Natural killer cell (primary cell): ENCODE measurements at regions not wholly inside any gene's neighbourhood (a gene's known extent, or its start where the extent isn't known, plus 50 kb on each side); places are given as distances from the start of the nearest gene placed in this dataset.

Source experiments
- ATAC-seq, 3 donors: fragments of 150-1000 bp in 2 of 3; fragments of 200-7000 bp in 1 of 3; cut with Tn5 transposase; 1 replicate in 1 of 3; 2 replicates in 2 of 3; pipeline ENCODE4 v1.10.0; 2021; ENCODE audit warnings: mild to moderate bottlenecking in 2 of 3, moderate library complexity in 2 of 3
- DNase-seq, 2 donors: peaks; one replicate each; pipeline versions ENCODE4 v3.0.0 to v3.0.0-alpha.2; 2013 to 2021; ENCODE audit warnings: mixed read lengths in 1 of 2
- H3K27ac ChIP-seq: one replicate; pipeline ENCODE4 v1.5.1; 2013; ENCODE audit warnings: mild to moderate bottlenecking, low read length
- H3K27me3 ChIP-seq: one replicate; pipeline ENCODE4 v1.6.1; 2013; ENCODE audit warnings: low read length; ENCODE audit not compliant: control insufficient read depth, insufficient read depth
- H3K36me3 ChIP-seq: one replicate; pipeline ENCODE4 v1.6.1; 2013; ENCODE audit warnings: low read length; ENCODE audit not compliant: control insufficient read depth, insufficient read depth
- H3K4me1 ChIP-seq: one replicate; pipeline ENCODE4 v1.6.1; 2013; ENCODE audit warnings: low read length; ENCODE audit not compliant: control insufficient read depth, insufficient read depth
- H3K4me3 ChIP-seq: one replicate; pipeline ENCODE4 v1.5.1; 2013; ENCODE audit warnings: low read length
- H3K9me3 ChIP-seq: one replicate; pipeline ENCODE4 v1.6.1; 2013; ENCODE audit warnings: low read length; ENCODE audit not compliant: control insufficient read depth, insufficient read depth
- H3K27ac Mint-ChIP-seq, 2 donors: one replicate each; pipeline ENCODE4 v1.8.0; 2022; ENCODE audit warnings: mild to moderate bottlenecking in 2 of 2, mixed read lengths in 2 of 2, moderate library complexity in 1 of 2
- H3K27me3 Mint-ChIP-seq, 2 donors: one replicate each; pipeline ENCODE4 v1.8.0; 2022; ENCODE audit warnings: low read depth in 2 of 2, mixed read lengths in 2 of 2
- H3K36me3 Mint-ChIP-seq: one replicate; pipeline ENCODE4 v1.8.0; 2022; ENCODE audit warnings: mixed read lengths
- H3K4me1 Mint-ChIP-seq, 2 donors: one replicate each; pipeline ENCODE4 v1.8.0; 2022; ENCODE audit warnings: mixed read lengths in 2 of 2
- H3K4me3 Mint-ChIP-seq: one replicate; pipeline ENCODE4 v1.8.0; 2022; ENCODE audit warnings: mild to moderate bottlenecking, moderate library complexity, mixed read lengths
- H3K9me3 Mint-ChIP-seq, 2 donors: one replicate each; pipeline ENCODE4 v1.8.0; 2022; ENCODE audit warnings: mixed read lengths in 2 of 2
- CTCF ChIP-seq: fragments of 200-600 bp; IDR thresholded peaks from one replicate; pipeline ENCODE4 v1.8.0; 2022; ENCODE audit warnings: antibody characterized with exemption
- WGBS: methylation state at CpG from one replicate; pipeline ENCODE4 v1.1.7; 2013; ENCODE audit warnings: missing lambda C conversion rate; ENCODE audit not compliant: insufficient coverage; 5-methylcytosine and 5-hydroxymethylcytosine counted together
- intact Hi-C: fragments of 100-400 bp; cut with micrococcal nuclease; formaldehyde crosslinking; loops from one replicate; pipeline ENCODE4 v1.14.2; 2022

- Mint-ChIP-seq H3K4me3 (no peak overlapping the region), H3K27me3 (no peaks in the 10 kb centered on the region), H3K9me3 (peaks cover 0 to 2% of the 10 kb centered on the region in 2 donors), H3K4me1 (no peaks in the 10 kb centered on the region), H3K27ac (no peak overlapping the region), H3K36me3 (no peaks in the 10 kb centered on the region)
- no CpG with 5 or more reads among the region's 2 CpGs for WGBS
- Histone ChIP-seq H3K4me3 (no peak overlapping the region), H3K27ac (no peak overlapping the region), H3K4me1 (no peaks in the 10 kb centered on the region), H3K27me3 (no peaks in the 10 kb centered on the region), H3K9me3 (no peaks in the 10 kb centered on the region), H3K36me3 (no peaks in the 10 kb centered on the region)
- no peak for TF ChIP-seq CTCF
- no peak for DNase-seq
- no peak for ATAC-seq
- intact Hi-C loops = no loop called here
These were observed 210.3 kb downstream of the TMX3 start for GRCh38 chr18:68504441-68505177.

- Mint-ChIP-seq H3K36me3 (no peaks in the 10 kb centered on the region), H3K9me3 (peaks cover 0 to 10% of the 10 kb centered on the region in 2 donors), H3K27me3 (no peaks in the 10 kb centered on the region), H3K4me3 (no peak overlapping the region), H3K27ac (no peak overlapping the region), H3K4me1 (no peaks in the 10 kb centered on the region)
- Histone ChIP-seq H3K36me3 (no peaks in the 10 kb centered on the region), H3K9me3 (no peaks in the 10 kb centered on the region), H3K27me3 (no peaks in the 10 kb centered on the region), H3K4me3 (no peak overlapping the region), H3K4me1 (no peaks in the 10 kb centered on the region), H3K27ac (no peak overlapping the region)
- TF ChIP-seq CTCF = no peak
- no peak for DNase-seq
- ATAC-seq = no peak
- intact Hi-C loops = no loop called here
- 83% methylated on average over 4 of the region's 4 CpGs for WGBS
These were observed 214.4 kb downstream of the TMX3 start for GRCh38 chr18:68500556-68500955.

- Histone ChIP-seq H3K27me3 (no peaks in the 10 kb centered on the region), H3K9me3 (no peaks in the 10 kb centered on the region), H3K4me3 (no peak overlapping the region), H3K27ac (no peak overlapping the region), H3K4me1 (no peaks in the 10 kb centered on the region), H3K36me3 (no peaks in the 10 kb centered on the region)
- H3K4me3 Mint-ChIP-seq = no peak overlapping the region
- H3K4me1 Mint-ChIP-seq = no peaks in the 10 kb centered on the region
- DNase-seq = no peak
- intact Hi-C loops = no loop called here
- peaks cover 0 to 10% of the 10 kb centered on the region in 2 donors for H3K9me3 Mint-ChIP-seq
- no peak for ATAC-seq
- no peak for TF ChIP-seq CTCF
- H3K36me3 Mint-ChIP-seq = no peaks in the 10 kb centered on the region
- no peaks in the 10 kb centered on the region for H3K27me3 Mint-ChIP-seq
- WGBS = 83% methylated on average over 2 of the region's 2 CpGs
- no peak overlapping the region for H3K27ac Mint-ChIP-seq
These were observed 215.8 kb downstream of the TMX3 start for GRCh38 chr18:68499141-68499540.

GRCh38 chr18:68498636-68499035 is 216.3 kb downstream of the TMX3 start:
- ATAC-seq (no peak), DNase-seq (no peak)
- no peak for TF ChIP-seq CTCF
- no peaks in the 10 kb centered on the region for H3K4me1 ChIP-seq
- 50% methylated on average over 1 of the region's 1 CpG for WGBS
- peaks cover 0 to 10% of the 10 kb centered on the region in 2 donors for H3K9me3 Mint-ChIP-seq
- H3K27ac Mint-ChIP-seq = no peak overlapping the region
- H3K36me3 ChIP-seq = no peaks in the 10 kb centered on the region
- no peaks in the 10 kb centered on the region for H3K9me3 ChIP-seq
- no peaks in the 10 kb centered on the region for H3K27me3 ChIP-seq
- H3K4me3 ChIP-seq = no peak overlapping the region
- no peak overlapping the region for H3K27ac ChIP-seq
- no peaks in the 10 kb centered on the region for H3K36me3 Mint-ChIP-seq
- no peaks in the 10 kb centered on the region for H3K4me1 Mint-ChIP-seq
- H3K27me3 Mint-ChIP-seq = no peaks in the 10 kb centered on the region
- no peak overlapping the region for H3K4me3 Mint-ChIP-seq
- intact Hi-C loops = no loop called here
